RCC 7860 (cell line): ENCODE measurements at regions not wholly inside any gene's neighbourhood (a gene's known extent, or its start where the extent isn't known, plus 50 kb on each side); places are given as distances from the start of the nearest gene placed in this dataset.
A peak's percentile ranks its signal among the peaks of the same experiment; 100 is the strongest.
"Not testable (repeated sequence)": the region's sequence is repeated elsewhere in the genome, so short reads cannot be mapped to it uniquely, and the experiment has no call there.

ENCODE experiments used
- DNase-seq: peaks from one replicate; pipeline ENCODE4 v3.0.0-alpha.2; 2015; ENCODE audit warnings: low spot score
- FAIRE-seq: peaks from 2 replicates; lab custom pipeline; 2012; peaks lifted over from hg19 to GRCh38; lab: Jason Lieb, UNC

DNA sequence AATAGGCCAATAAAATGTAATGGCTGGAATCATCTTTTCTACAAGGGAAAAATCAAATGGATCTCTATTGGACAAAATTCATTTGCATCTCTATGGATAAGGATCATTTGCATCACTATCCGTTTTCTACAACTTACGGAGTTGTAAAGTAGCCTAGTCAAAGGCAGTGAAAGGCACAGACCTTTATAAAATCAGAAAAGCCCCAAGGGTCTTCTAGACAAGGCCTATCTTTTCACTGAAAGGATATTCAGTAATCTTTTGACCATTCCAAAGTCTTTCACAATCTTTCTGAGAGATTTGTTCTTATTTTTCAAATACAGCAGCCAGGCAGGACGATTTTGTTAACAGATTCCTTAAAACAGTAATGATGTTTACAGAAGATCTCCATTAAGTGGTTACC is 119.5 kb upstream of the JADE1 start:
- FAIRE-seq (no peak), DNase-seq (no peak)

DNA sequence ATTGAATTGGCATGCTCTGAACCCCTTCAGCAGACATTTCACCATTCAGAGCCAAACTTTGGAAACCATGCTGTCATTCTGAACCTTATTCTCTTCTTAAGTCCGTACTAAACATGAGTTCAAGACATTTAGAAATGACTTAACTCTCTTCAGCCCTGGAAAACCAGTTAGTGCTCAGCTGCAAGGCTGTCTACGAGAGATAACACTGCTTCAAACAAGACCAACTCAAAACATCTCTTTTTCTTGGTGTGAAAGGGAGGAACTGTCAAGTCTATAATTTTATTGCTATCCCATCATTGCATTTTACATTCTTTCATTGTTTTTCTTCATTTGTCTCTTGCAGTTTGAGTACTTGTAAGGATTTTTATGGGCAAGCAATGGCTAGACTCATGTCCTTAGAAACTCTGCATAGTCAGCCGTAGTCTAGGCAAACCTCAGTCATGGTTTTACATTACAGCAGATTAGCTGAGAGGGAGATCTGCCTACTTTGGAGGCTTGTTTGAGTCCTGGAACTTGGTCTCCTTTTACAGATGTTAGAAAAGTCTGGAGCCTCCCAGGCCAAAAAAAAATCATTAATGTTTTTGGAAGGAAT is 120.6 kb upstream of the JADE1 start:
- no peak for FAIRE-seq
- DNase-seq = no peak

GRCh38 chr4:128688033-128688721 is 121.3 kb upstream of the JADE1 start:
- DNase-seq (no peak), FAIRE-seq (no peak)

DNA sequence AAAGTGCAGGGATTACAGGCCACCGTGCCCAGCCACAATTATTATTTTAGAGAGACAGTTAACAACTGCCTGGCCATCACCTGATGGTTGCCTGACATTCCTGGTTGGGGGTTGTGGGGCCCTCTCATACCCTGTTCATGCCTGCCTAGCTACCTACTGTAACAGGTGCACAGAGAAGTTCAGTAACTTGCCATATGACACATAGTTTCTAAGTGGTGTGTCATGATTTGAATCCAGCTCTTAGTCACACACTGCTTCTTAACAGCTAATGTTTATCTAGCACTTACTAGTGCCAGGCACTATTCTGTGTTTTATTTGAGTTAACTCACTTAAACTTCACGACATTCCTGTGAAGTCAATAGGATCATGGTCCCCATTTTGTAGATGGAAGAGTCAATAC is 122.7 kb upstream of the JADE1 start:
- FAIRE-seq = no peak
- DNase-seq = peak; percentile 11

- FAIRE-seq = no peak
- DNase-seq = no peak
Measured at GRCh38 chr4:128686032-128686465, 123.5 kb upstream of the JADE1 start.

GRCh38 chr4:128684016-128684415 is 125.5 kb upstream of the JADE1 start:
- DNase-seq (no peak), FAIRE-seq (no peak)

- DNase-seq (no peak), FAIRE-seq (no peak)
Measured at GRCh38 chr4:128682942-128683666, 126.4 kb upstream of the JADE1 start.

DNA sequence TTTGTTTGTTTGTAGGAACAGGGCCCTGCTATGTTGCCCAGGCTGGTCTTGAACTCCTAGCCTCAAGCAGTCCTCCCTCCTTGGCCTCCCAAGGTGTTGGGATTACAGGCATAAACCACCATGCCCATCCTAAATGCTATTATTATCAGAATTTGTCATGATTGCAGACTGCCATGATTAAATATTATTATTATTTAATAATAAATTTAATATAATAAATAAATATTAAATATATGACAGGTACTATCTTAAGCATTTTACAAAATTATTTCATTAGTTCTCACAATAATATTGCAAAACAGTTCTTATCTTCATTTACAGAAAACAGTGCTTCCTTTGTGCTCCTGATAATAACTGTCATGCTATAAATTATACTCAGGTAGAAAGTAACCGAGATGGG is 133.4 kb upstream of the JADE1 start:
- DNase-seq (no peak), FAIRE-seq (no peak)

GRCh38 chr4:128675083-128675482 is 134.4 kb upstream of the JADE1 start:
- no peak for DNase-seq
- FAIRE-seq = no peak

DNA sequence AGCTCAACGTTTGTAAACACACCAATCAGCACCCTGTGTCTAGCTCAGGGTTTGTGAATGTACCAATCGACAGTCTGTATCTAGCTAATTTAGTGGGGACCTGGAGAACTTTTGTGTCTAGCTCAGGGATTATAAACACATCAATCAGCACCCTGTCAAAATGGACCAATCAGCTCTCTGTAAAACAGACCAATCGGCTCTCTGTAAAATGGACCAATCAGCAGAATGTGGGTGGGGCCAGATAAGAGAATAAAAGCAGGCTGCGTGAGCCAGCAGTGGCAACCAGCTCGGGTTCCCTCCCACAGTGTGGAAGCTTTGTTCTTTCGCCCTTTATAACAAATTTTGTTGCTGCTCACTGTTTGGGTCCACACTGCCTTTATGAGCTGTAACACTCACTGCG is 136.3 kb upstream of the JADE1 start:
- not testable (repeated sequence) for FAIRE-seq, DNase-seq

GRCh38 chr4:128672596-128672995 is 136.9 kb upstream of the JADE1 start:
- DNase-seq, FAIRE-seq: not testable (repeated sequence)

GRCh38 chr4:128670513-128670912 is 139.0 kb upstream of the JADE1 start:
- FAIRE-seq (no peak), DNase-seq (no peak)

- DNase-seq (no peak), FAIRE-seq (no peak)
Measured at GRCh38 chr4:128668566-128668965, 140.9 kb upstream of the JADE1 start.

GRCh38 chr4:128665514-128665913 is 144.0 kb upstream of the JADE1 start:
- no peak for FAIRE-seq

GRCh38 chr4:128663325-128663724 is 146.2 kb upstream of the JADE1 start:
- DNase-seq (no peak), FAIRE-seq (no peak)

More at GRCh38 chr4:128665514-128665913, 144.0 kb upstream of the JADE1 start:
- no peak for DNase-seq

DNA sequence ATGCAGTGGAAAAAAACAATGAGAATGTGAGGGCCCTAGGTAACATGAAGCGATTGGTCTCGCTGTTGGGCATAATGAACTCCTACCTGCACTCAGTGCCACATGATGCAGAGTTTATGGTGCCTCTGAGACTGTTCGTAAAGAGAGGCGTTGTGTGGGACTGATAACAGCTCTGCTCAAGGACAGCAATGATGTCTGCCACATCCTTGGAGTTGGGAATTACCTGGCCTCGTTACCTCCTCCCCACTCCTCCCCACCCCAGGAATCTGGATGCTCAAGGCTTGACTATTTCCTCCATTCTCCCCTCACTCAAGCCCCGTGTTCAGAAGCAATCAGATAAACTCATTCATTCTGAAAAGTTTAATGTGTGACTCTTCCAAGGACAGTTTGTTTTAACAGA is 148.0 kb upstream of the JADE1 start:
- DNase-seq (no peak), FAIRE-seq (no peak)

DNA sequence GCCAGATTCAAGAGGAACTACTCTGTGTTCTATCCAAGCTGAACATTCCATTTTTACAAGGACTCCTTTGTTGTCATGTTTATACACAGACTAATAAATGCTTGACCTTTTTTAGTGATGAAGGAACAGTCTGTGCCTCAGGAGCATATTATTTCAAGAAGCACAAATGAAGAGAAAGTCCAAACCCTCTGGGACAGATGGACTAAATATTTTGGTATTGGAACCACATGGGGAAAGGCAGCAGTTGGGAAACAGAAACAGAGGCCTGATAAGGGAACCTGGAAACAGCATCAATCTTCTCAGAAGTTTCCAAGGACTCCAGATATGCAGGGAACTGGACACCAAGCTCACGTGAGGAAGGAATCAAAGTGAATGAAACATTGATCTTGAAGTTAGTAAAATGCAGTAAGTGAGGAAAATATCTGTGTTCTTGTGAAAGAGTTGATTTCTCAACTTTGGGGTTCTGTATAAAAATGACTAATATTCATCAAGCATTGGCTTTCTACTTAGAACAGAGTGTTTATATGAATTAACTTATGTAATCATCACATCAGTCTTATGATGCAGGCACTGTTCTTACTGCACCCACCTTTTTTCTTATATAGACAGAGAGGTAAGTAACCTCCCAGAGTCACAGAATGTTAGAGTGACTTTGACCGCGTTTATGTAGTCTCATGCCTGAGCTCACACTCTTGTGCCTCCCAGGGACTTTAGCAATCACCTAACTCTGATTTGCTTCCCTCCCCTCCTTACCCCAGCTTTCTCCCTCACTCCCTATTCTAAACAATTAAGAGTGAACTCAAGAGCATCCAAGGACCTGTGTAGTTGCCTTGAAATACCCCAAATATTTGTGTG is 148.9 kb upstream of the JADE1 start:
- FAIRE-seq = no peak
- no peak for DNase-seq

DNA sequence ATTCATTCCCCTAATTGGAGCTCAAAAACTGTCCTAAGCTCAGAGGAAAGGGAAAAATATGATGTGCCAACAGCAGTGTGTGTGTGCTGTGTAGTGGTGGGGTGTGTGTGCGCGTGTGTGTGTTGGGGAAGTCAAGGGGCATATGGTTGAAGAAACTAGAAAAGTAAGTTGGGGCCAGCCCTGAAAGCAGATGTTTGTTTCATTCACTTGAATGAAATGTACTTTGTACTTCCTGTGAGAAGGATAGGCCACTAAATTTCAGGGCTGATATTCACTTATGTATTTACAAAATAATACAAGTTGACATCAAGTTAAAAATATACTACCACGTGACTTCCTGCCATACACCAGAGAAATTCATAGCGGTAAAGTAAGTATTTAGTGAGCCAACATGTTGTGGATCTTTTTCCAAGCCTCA is 151.3 kb upstream of the JADE1 start:
- FAIRE-seq = no peak
- no peak for DNase-seq

DNA sequence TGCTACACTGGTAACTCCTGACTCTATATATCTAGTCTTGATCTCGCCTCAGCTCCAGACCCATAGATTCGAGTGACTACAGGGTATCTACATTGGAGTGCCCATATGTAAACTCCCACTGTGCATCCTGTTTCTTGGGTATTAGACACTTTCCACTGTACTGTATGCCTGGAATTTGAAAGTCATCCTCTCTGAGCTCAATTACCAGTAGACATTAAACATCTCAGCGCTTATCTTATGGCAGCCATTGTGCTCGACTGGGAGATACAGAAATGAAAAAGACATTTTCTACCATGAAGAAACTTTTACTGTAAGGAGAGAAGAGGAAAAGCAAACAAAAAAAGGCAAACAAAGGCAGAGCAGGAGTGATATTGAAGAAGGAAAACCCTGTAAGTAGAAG is 151.9 kb upstream of the JADE1 start:
- DNase-seq (no peak), FAIRE-seq (no peak)

- DNase-seq = no peak
- FAIRE-seq = no peak
Measured at GRCh38 chr4:128654465-128654864, 155.0 kb upstream of the JADE1 start.
